ENCODE measurements at regions not wholly inside any gene's neighbourhood (a gene's known extent, or its start where the extent isn't known, plus 50 kb on each side); places are given as distances from the start of the nearest gene placed in this dataset.
A peak's percentile ranks its signal among the peaks of the same experiment; 100 is the strongest.

GRCh38 chr18:72041313-72042032 lies 502.7 kb downstream of the CBLN2 start:
- no peak for TF ChIP-seq POLR2A (IDR thresholded peaks at IDR 0.05; ENCODE audit: low read depth, low read length)
- DNase-seq (ENCODE audit: insufficient read length, low spot score) (no peak), FAIRE-seq (no peak)

GRCh38 chr18:72013427-72013850 lies 530.7 kb downstream of the CBLN2 start:
- TF ChIP-seq POLR2A (IDR thresholded peaks at IDR 0.05; ENCODE audit: low read depth, low read length), result no peak
- peak; percentile 45 for FAIRE-seq
- DNase-seq (ENCODE audit: insufficient read length, low spot score), result no peak

GRCh38 chr18:71998547-71999097 lies 545.5 kb downstream of the CBLN2 start:
- DNase-seq (ENCODE audit: insufficient read length, low spot score), result no peak
- FAIRE-seq, result no peak
- no peak for TF ChIP-seq POLR2A (IDR thresholded peaks at IDR 0.05; ENCODE audit: low read depth, low read length)

DNA sequence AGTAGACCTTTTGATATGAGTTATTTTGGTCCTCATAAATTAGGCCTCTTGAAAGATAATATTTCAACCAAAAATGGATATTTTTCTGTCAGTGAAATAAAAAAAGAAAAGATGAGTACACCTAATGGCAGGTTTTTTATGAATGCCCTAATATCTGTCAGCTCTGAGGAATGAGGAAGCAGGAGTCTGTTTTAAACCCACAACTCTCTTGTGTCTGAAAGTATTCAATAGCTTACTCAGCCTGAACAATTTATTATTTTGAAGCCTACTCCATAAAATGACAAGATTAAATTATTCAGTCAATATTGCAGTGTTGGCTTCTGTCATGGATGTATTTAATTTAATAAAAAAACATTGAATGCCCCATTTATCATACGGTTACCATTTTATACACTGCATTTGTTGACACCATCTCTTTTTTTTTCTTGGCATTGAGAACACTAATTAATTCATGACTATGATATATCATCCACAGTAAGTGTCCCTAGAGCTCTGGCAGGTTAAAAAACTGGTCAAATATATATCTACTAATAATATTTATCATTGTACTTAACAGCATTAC lies 548.2 kb downstream of the CBLN2 start:
- no peak for FAIRE-seq
- TF ChIP-seq POLR2A (IDR thresholded peaks at IDR 0.05; ENCODE audit: low read depth, low read length), result no peak
- no peak for DNase-seq (ENCODE audit: insufficient read length, low spot score)

DNA sequence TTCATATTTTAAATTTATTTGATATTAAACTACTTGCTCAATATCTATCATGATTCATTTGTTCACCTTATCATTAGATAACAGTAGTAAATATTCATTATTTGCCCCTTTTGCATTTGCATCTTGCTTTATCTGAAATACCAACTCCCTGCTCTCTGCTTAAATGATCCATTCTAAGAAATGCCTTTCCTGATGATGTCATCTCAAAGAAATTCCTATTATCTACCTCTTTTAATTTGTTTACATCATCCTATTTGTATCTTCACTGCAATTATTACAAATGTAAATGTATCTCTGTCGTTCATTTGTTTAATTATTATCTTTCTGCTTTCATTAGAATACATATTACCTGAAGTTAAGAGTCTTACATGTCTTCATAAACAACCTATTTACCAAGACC lies 549.9 kb downstream of the CBLN2 start:
- no peak for FAIRE-seq
- no peak for TF ChIP-seq POLR2A (IDR thresholded peaks at IDR 0.05; ENCODE audit: low read depth, low read length)
- no peak for DNase-seq (ENCODE audit: insufficient read length, low spot score)

- FAIRE-seq, result no peak
- no peak for DNase-seq (ENCODE audit: insufficient read length, low spot score)
- TF ChIP-seq POLR2A (IDR thresholded peaks at IDR 0.05; ENCODE audit: low read depth, low read length), result no peak
Observed at GRCh38 chr18:71989616-71990015, 554.5 kb downstream of the CBLN2 start.

GRCh38 chr18:71986351-71987050 lies 557.6 kb downstream of the CBLN2 start:
- no peak for TF ChIP-seq POLR2A (IDR thresholded peaks at IDR 0.05; ENCODE audit: low read depth, low read length)
- no peak for DNase-seq (ENCODE audit: insufficient read length, low spot score)
- FAIRE-seq, result no peak

DNA sequence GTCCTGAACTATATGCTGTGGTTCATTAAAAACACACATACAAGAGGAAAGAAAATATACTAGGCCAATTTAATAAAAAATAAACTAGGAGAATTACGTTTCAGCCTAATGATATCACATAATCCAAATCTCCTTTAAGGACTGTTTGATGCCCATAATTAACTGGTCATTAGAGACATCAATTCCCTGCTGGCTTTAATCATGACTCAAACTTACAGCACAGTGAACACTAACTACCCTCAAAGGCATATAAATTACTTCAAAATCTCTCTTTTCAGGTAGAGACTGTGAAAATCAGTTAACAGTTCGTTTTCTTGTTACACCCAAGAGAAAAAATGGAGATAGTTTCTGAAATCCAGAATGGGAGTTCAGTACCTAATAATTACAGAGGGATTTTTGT lies 567.4 kb downstream of the CBLN2 start:
- no peak for DNase-seq (ENCODE audit: insufficient read length, low spot score)
- no peak for FAIRE-seq
- TF ChIP-seq POLR2A (IDR thresholded peaks at IDR 0.05; ENCODE audit: low read depth, low read length), result no peak

DNA sequence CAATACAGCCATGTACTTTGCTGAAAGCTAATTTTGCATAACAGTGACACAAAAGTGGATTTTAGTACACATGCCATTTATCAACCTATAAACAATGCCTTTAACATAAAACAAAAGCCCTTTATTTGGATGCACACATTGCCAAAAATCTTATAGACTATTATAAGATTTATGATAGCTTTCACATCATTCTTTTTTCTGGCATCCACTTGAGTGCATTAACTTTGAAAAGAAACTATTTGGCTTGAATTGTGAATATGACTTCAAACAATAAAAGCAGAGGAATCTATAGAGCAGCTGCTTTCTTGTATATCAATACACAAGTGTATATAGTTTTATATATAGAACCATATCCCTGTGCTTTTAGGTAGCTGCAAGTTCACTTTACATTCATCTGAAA lies 577.4 kb downstream of the CBLN2 start:
- DNase-seq (ENCODE audit: insufficient read length, low spot score), result no peak
- FAIRE-seq, result no peak
- no peak for TF ChIP-seq POLR2A (IDR thresholded peaks at IDR 0.05; ENCODE audit: low read depth, low read length)

GRCh38 chr18:71958605-71959004 lies 585.5 kb downstream of the CBLN2 start:
- FAIRE-seq (no peak), DNase-seq (ENCODE audit: insufficient read length, low spot score) (no peak)
- no peak for TF ChIP-seq POLR2A (IDR thresholded peaks at IDR 0.05; ENCODE audit: low read depth, low read length)

DNA sequence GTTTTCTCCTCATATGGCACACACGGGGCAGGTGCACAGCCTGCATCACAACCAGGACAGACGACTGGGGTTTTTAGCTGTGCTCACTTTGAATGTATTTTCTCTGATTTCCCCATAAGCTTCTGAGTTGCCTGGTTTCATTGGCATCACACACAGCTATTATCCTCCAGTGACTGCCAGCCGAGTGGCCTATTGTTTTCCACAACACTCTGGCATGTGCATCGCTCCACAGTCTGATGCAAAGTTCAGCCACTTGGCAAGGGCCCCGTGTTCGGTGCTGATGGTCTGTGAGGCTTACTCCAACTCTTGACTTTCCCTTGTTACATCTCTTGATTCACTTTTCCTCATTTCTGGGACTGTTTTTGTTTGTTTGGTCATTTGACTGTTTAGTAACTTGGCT lies 593.1 kb downstream of the CBLN2 start:
- DNase-seq (ENCODE audit: insufficient read length, low spot score), result no peak
- no peak for FAIRE-seq
- TF ChIP-seq POLR2A (IDR thresholded peaks at IDR 0.05; ENCODE audit: low read depth, low read length), result no peak

GRCh38 chr18:71942433-71942832 lies 601.7 kb downstream of the CBLN2 start:
- DNase-seq (ENCODE audit: insufficient read length, low spot score) (no peak), FAIRE-seq (no peak)
- no peak for TF ChIP-seq POLR2A (IDR thresholded peaks at IDR 0.05; ENCODE audit: low read depth, low read length)

- no peak for TF ChIP-seq POLR2A (IDR thresholded peaks at IDR 0.05; ENCODE audit: low read depth, low read length)
- DNase-seq (ENCODE audit: insufficient read length, low spot score) (no peak), FAIRE-seq (no peak)
Observed at GRCh38 chr18:71939483-71939882, 604.7 kb downstream of the CBLN2 start.

DNA sequence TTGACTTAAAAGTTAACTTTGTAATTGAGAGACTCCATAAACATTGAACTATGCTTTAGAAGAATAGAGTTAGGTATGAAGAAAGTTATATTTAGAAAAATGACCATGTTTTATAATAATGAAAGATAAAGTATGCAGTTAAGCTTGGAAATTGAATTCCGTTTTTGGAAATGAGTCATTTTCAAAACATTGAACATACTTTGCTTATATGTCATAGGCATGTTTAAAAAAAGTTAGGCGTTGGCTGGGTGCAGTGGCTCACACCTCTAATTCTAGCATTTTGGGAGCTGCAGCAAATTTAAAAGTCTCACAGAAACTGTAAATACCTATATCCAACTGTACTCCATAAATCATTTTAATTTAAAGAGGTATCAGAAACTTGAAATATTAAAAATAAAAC lies 607.4 kb downstream of the CBLN2 start:
- FAIRE-seq, result no peak
- no peak for DNase-seq (ENCODE audit: insufficient read length, low spot score)
- no peak for TF ChIP-seq POLR2A (IDR thresholded peaks at IDR 0.05; ENCODE audit: low read depth, low read length)

Data from H54 (cell line).